Endothelial cell of umbilical vein (primary cell): ENCODE measurements at regions not wholly inside any gene's neighbourhood (a gene's known extent, or its start where the extent isn't known, plus 50 kb on each side); places are given as distances from the start of the nearest gene placed in this dataset.

Experiments
- BruUV-seq: library from RNA; stranded (reverse); fragments of 400-500 nt; replicated peaks from 2 replicates; lab custom pipeline; 2021; lab: Mats Ljungman, UMichigan
- CTCF ChIA-PET: fragments of 300-600, 350-600 bp; sonication (Branson Sonifier 250); formaldehyde crosslinking; loops from one replicate; lab custom pipeline; 2021; ENCODE audit warnings: antibody characterized with exemption, inconsistent platforms; lab: Charles Lee
- POLR2A ChIA-PET: fragments of 300-600, 350-600 bp; sonication (Branson Sonifier 250); formaldehyde crosslinking; loops from one replicate; lab custom pipeline; 2021; ENCODE audit warnings: antibody characterized with exemption, inconsistent platforms; lab: Charles Lee
- DNase-seq: peaks from one replicate; pipeline ENCODE4 v3.0.0-alpha.2; 2011; ENCODE audit warnings: low read depth, low spot score
- FAIRE-seq: peaks from 2 replicates; lab custom pipeline; 2011; peaks lifted over from hg19 to GRCh38; lab: Jason Lieb, UNC
- H2AFZ ChIP-seq: 2 replicates; pipeline ENCODE4 v1.6.0; 2012; ENCODE audit warnings: low read depth, low read length, control low read depth, inconsistent platforms
- H3K27ac ChIP-seq: 2 replicates; pipeline ENCODE4 v1.5.1; 2011; ENCODE audit warnings: low read depth, mild to moderate bottlenecking, control low read depth, low read length, moderate library complexity; ENCODE audit not compliant: insufficient read depth
- H3K27me3 ChIP-seq, 2 experiments: 2 replicates each; pipeline versions ENCODE4 v1.6.0 to v1.6.1; 2011; ENCODE audit warnings: low read length in 2 of 2, mixed read lengths in 1 of 2; ENCODE audit not compliant: control insufficient read depth in 2 of 2, insufficient read depth in 2 of 2
- H3K36me3 ChIP-seq, 2 experiments: 2 replicates in 1 of 2; 3 replicates in 1 of 2; pipeline ENCODE4 v1.5.1; 2011; ENCODE audit warnings: low read length in 2 of 2, mild to moderate bottlenecking in 1 of 2, moderate library complexity in 1 of 2; ENCODE audit not compliant: control insufficient read depth in 2 of 2, insufficient read depth in 2 of 2; ENCODE audit errors: extremely low read depth in 1 of 2
- H3K4me1 ChIP-seq: 3 replicates; pipeline ENCODE4 v1.5.1; 2011; ENCODE audit warnings: mild to moderate bottlenecking, low read length; ENCODE audit not compliant: control insufficient read depth, insufficient read depth; ENCODE audit errors: extremely low read depth
- H3K4me2 ChIP-seq: 2 replicates; pipeline ENCODE4 v1.6.1; 2011; ENCODE audit warnings: low read length, control low read depth, mixed read lengths; ENCODE audit not compliant: insufficient read depth
- H3K4me3 ChIP-seq, 3 experiments: fragments of 200-600 bp in 1 of 3; sonication (generic), shearing (Covaris generic) in 1 of 3; replicated peaks in 1 of 3; 2 replicates each; pipeline ENCODE4 v1.5.1; 2011 to 2016; ENCODE audit warnings: control low read depth in 3 of 3, low read length in 3 of 3, mild to moderate bottlenecking in 2 of 3, inconsistent platforms in 1 of 3, low read depth in 1 of 3, moderate library complexity in 1 of 3; ENCODE audit not compliant: insufficient read depth in 1 of 3
- H3K79me2 ChIP-seq: 2 replicates; pipeline ENCODE4 v1.6.0; 2012; ENCODE audit warnings: low read length, inconsistent platforms; ENCODE audit not compliant: control insufficient read depth, insufficient read depth
- H3K9ac ChIP-seq: replicated peaks from 2 replicates; pipeline ENCODE3; 2011; ENCODE audit warnings: low read length, control low read depth; ENCODE audit not compliant: insufficient read depth; ENCODE audit errors: extremely low read depth
- H3K9me1 ChIP-seq: replicated peaks from 3 replicates; pipeline ENCODE4 v1.6.0; 2011; ENCODE audit warnings: mild to moderate bottlenecking, low read length; ENCODE audit not compliant: control insufficient read depth, insufficient read depth; ENCODE audit errors: extremely low read depth
- H3K9me3 ChIP-seq: replicated peaks from 2 replicates; pipeline ENCODE4 v1.5.1; 2012; ENCODE audit warnings: low read length, inconsistent platforms; ENCODE audit not compliant: control insufficient read depth, insufficient read depth
- H4K20me1 ChIP-seq: replicated peaks from 2 replicates; pipeline ENCODE3; 2011; ENCODE audit warnings: mild to moderate bottlenecking, low read length; ENCODE audit not compliant: control insufficient read depth, insufficient read depth; ENCODE audit errors: extremely low read depth
- EZH2 ChIP-seq: IDR thresholded peaks from 2 replicates; pipeline ENCODE4 v1.6.1; 2012; ENCODE audit warnings: borderline replicate concordance, low read depth, mild to moderate bottlenecking, moderate library complexity, low read length, inconsistent platforms; ENCODE audit not compliant: severe bottlenecking
- FOS ChIP-seq: IDR thresholded peaks from 2 replicates; pipeline ENCODE4 v1.6.1; 2011; ENCODE audit warnings: mild to moderate bottlenecking, low read length, moderate library complexity, borderline replicate concordance; ENCODE audit not compliant: insufficient read depth
- GATA2 ChIP-seq: IDR thresholded peaks from 2 replicates; pipeline ENCODE4 v1.7.0; 2011; ENCODE audit warnings: low read depth, mild to moderate bottlenecking, moderate library complexity, mixed read lengths, low read length; ENCODE audit not compliant: insufficient read length, insufficient read depth
- JUN ChIP-seq: IDR thresholded peaks from 2 replicates; pipeline ENCODE4 v1.6.1; 2011; ENCODE audit warnings: borderline replicate concordance, low read depth; ENCODE audit not compliant: insufficient read length, insufficient read depth
- MYC ChIP-seq: IDR thresholded peaks from one replicate; pipeline ENCODE4 v1.6.1; 2011; ENCODE audit warnings: mild to moderate bottlenecking, low read depth, low read length
- POLR2A ChIP-seq: IDR thresholded peaks from 2 replicates; pipeline ENCODE4 v1.6.1; 2012; ENCODE audit warnings: low read depth, mild to moderate bottlenecking, control low read depth, low read length
- POLR2AphosphoS5 ChIP-seq: IDR thresholded peaks from 2 replicates; pipeline ENCODE4 v1.6.1; 2012; ENCODE audit warnings: low read depth, mild to moderate bottlenecking, control low read depth, low read length, moderate library complexity; ENCODE audit not compliant: insufficient read depth
- dilution Hi-C: fragments of 300-500 bp; cut with MboI; formaldehyde crosslinking; loops from one replicate; pipeline ENCODE4 v1.15.0; 2019; ENCODE audit warnings: low sequenced_read_pairs; ENCODE audit not compliant: extremely low pct_ligation_motif_present
- intact Hi-C: fragments of 100-400 bp; cut with micrococcal nuclease; formaldehyde crosslinking; loops from one replicate; pipeline ENCODE4 v1.10.0; 2022
- TF ChIP-seq, protein P1 (sequence below), 2 donors: IDR thresholded peaks; 1 replicate in 1 of 2; 2 replicates in 1 of 2; pipeline ENCODE4 v1.5.1; 2011; ENCODE audit warnings: low read length in 2 of 2, mild to moderate bottlenecking in 2 of 2, moderate library complexity in 2 of 2, control low read depth in 1 of 2, inconsistent platforms in 1 of 2, low read depth in 1 of 2; ENCODE audit not compliant: insufficient read depth in 1 of 2; ENCODE audit errors: extremely low read depth in 1 of 2
- TF ChIP-seq, protein P2 (sequence below): IDR thresholded peaks from 2 replicates; pipeline ENCODE4 v1.6.1; 2011; ENCODE audit not compliant: insufficient read depth, insufficient read length

DNA sequence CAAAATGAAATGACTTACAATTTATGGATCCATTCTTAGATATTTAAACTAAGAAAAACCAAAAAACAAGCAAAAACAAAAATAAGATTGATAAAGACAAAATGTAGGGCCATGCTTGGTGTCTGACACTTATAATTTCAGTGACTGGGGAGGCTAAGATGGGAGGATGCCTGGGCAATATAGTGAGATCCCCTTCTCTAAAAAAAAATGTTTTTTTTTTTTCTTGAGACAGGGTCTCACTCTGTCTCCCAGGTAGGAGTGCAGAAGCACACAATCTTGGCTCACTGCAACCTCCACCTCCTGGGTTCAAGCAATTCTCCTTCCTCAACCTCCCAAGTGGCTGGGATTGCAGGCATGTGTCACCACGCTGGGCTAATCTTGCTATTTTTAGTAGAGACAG lies 92.4 kb downstream of the HFE start:
- Histone ChIP-seq H3K4me1 (peaks cover 11% of the 10 kb centered on the region), H2AFZ (no peak overlapping the region), H3K36me3 (no peaks in the 10 kb centered on the region), H3K4me2 (no peak overlapping the region), H3K9me3 (no peaks in the 10 kb centered on the region), H3K27me3 (no peaks in the 10 kb centered on the region), H3K4me3 (no peak overlapping the region), H3K79me2 (no peaks in the 10 kb centered on the region), H3K27ac (no peak overlapping the region), H4K20me1 (no peaks in the 10 kb centered on the region), H3K9ac (no peak overlapping the region), H3K9me1 (no peaks in the 10 kb centered on the region)
- dilution Hi-C loops, result no loop called here
- BruUV-seq, result no TSS peak
- DNase-seq (no peak), FAIRE-seq (no peak)
- CTCF ChIA-PET, result interaction anchor here (0.8 kb wide), 1 partner anchor 9 kb away, joined by 3 read pairs; a partner anchor contains a TSS
- TF ChIP-seq, protein P1, sequence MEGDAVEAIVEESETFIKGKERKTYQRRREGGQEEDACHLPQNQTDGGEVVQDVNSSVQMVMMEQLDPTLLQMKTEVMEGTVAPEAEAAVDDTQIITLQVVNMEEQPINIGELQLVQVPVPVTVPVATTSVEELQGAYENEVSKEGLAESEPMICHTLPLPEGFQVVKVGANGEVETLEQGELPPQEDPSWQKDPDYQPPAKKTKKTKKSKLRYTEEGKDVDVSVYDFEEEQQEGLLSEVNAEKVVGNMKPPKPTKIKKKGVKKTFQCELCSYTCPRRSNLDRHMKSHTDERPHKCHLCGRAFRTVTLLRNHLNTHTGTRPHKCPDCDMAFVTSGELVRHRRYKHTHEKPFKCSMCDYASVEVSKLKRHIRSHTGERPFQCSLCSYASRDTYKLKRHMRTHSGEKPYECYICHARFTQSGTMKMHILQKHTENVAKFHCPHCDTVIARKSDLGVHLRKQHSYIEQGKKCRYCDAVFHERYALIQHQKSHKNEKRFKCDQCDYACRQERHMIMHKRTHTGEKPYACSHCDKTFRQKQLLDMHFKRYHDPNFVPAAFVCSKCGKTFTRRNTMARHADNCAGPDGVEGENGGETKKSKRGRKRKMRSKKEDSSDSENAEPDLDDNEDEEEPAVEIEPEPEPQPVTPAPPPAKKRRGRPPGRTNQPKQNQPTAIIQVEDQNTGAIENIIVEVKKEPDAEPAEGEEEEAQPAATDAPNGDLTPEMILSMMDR (IDR thresholded peaks at IDR 0.05; ENCODE audit: extremely low read depth in 1 of 2, insufficient read depth in 1 of 2, low read depth in 1 of 2, low read length in 2 of 2), result no peak
- no peak for TF ChIP-seq POLR2AphosphoS5
- no peak for TF ChIP-seq EZH2
- no peak for TF ChIP-seq MYC
- TF ChIP-seq, protein P2, sequence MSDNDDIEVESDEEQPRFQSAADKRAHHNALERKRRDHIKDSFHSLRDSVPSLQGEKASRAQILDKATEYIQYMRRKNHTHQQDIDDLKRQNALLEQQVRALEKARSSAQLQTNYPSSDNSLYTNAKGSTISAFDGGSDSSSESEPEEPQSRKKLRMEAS, result no peak
- TF ChIP-seq FOS, result no peak
- no peak for TF ChIP-seq POLR2A
- no peak for TF ChIP-seq JUN
- no peak for TF ChIP-seq GATA2
- POLR2A ChIA-PET, result interaction anchor here (1.0 kb wide), 1 partner anchor 37 kb away, joined by 3 read pairs; a partner anchor contains a TSS
- intact Hi-C loops, result loop anchor here (5.0 to 10.0 kb wide), 2 partner anchors 375 to 393 kb away; no protein-coding TSS in a partner anchor
